ENCODE measurements at regions not wholly inside any gene's neighbourhood (a gene's known extent, or its start where the extent isn't known, plus 50 kb on each side); places are given as distances from the start of the nearest gene placed in this dataset.

DNA sequence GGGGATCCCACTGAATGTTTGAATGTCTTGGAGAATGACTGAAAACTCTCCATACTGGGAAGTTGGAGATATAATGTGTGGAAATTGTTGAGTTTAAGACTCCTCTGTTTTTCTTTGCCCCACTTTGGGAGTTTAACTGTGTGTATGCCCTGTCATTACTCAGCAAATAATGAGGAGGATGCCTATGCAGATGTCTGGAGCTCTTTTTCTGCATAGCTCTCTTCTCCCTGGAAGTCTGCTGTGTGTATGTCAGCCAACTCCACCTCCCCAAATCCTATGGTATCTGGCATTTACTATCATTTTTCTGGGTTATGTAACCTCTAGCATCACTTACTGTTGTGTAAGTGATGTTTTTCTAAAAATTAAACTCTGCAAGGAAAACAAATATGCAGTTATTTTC, 122.2 kb downstream of the ANKRD7 start:
- no peak overlapping the region for H3K27ac ChIP-seq (ENCODE audit: low read depth, low read length)
- H3K9me3 ChIP-seq (ENCODE audit: control insufficient read depth, insufficient read depth, low read length): no peaks in the 10 kb centered on the region
- H3F3A ChIP-seq (ENCODE audit: control insufficient read depth, insufficient read depth): peaks cover 6% of the 10 kb centered on the region; the same call in 1 of the 2 replicates
- H3K36me3 ChIP-seq (ENCODE audit: control insufficient read depth, low read length): no peaks in the 10 kb centered on the region
- no peaks in the 10 kb centered on the region for H3K79me2 ChIP-seq (ENCODE audit: control insufficient read depth, low read length)
- peaks cover 50% of the 10 kb centered on the region for H3K4me1 ChIP-seq (ENCODE audit: control insufficient read depth, low read length)
- no peak overlapping the region for H3K4me2 ChIP-seq (ENCODE audit: low read length)
- H3K4me3 ChIP-seq (ENCODE audit: low read length): no peak overlapping the region
- H3K9me2 ChIP-seq (replicated peaks; ENCODE audit: control insufficient read depth, low read length): no peaks in the 10 kb centered on the region
- no peaks in the 10 kb centered on the region for H3K27me3 ChIP-seq (ENCODE audit: control insufficient read depth, low read length)
- TF ChIP-seq, protein P1, sequence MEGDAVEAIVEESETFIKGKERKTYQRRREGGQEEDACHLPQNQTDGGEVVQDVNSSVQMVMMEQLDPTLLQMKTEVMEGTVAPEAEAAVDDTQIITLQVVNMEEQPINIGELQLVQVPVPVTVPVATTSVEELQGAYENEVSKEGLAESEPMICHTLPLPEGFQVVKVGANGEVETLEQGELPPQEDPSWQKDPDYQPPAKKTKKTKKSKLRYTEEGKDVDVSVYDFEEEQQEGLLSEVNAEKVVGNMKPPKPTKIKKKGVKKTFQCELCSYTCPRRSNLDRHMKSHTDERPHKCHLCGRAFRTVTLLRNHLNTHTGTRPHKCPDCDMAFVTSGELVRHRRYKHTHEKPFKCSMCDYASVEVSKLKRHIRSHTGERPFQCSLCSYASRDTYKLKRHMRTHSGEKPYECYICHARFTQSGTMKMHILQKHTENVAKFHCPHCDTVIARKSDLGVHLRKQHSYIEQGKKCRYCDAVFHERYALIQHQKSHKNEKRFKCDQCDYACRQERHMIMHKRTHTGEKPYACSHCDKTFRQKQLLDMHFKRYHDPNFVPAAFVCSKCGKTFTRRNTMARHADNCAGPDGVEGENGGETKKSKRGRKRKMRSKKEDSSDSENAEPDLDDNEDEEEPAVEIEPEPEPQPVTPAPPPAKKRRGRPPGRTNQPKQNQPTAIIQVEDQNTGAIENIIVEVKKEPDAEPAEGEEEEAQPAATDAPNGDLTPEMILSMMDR (IDR thresholded peaks at IDR 0.05; ENCODE audit: low read depth, low read length, poor library complexity, severe bottlenecking): no peak
- no peak for TF ChIP-seq EZH2phosphoT487 (IDR thresholded peaks at IDR 0.05; ENCODE audit: borderline replicate concordance, low read length)
- H4K20me1 ChIP-seq (ENCODE audit: control insufficient read depth, insufficient read depth, low read depth, low read length): no peaks in the 10 kb centered on the region

DNA sequence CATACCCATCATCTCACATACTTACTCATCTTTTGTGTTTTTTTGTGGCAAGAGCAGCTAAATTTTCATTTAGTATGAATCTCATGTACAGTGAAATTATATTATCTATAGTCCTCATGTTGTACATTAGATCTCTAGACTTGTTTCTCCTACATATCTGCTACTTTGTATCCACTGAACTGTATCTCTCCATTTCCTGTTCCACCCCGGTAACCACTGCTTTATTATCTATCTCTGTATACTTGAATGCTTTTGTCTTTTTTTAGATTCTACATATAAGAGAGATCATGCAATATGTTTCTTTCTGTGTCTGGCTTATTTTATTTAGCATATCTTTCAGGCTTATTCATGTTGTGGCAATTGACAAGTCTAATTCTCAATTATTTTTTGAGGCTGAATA, 125.1 kb downstream of the ANKRD7 start:
- Histone ChIP-seq H3K79me2 (ENCODE audit: control insufficient read depth, low read length) (no peaks in the 10 kb centered on the region), H3K4me2 (ENCODE audit: low read length) (peak overlapping the region; percentile 80), H3K4me3 (ENCODE audit: low read length) (peak overlapping the region; percentile 61), H3K27ac (ENCODE audit: low read depth, low read length) (peak overlapping the region; percentile 64), H4K20me1 (ENCODE audit: control insufficient read depth, insufficient read depth, low read depth, low read length) (no peaks in the 10 kb centered on the region), H3K9me2 (replicated peaks; ENCODE audit: control insufficient read depth, low read length) (no peaks in the 10 kb centered on the region), H3K36me3 (ENCODE audit: control insufficient read depth, low read length) (no peaks in the 10 kb centered on the region), H3F3A (ENCODE audit: control insufficient read depth, insufficient read depth) (peaks cover 6% of the 10 kb centered on the region; the same call in 1 of the 2 replicates), H3K4me1 (ENCODE audit: control insufficient read depth, low read length) (peaks cover 50% of the 10 kb centered on the region), H3K27me3 (ENCODE audit: control insufficient read depth, low read length) (no peaks in the 10 kb centered on the region), H3K9me3 (ENCODE audit: control insufficient read depth, insufficient read depth, low read length) (no peaks in the 10 kb centered on the region)
- TF ChIP-seq, protein P1 (IDR thresholded peaks at IDR 0.05; ENCODE audit: low read depth, low read length, poor library complexity, severe bottlenecking): no peak
- no peak for TF ChIP-seq EZH2phosphoT487 (IDR thresholded peaks at IDR 0.05; ENCODE audit: borderline replicate concordance, low read length)

DNA sequence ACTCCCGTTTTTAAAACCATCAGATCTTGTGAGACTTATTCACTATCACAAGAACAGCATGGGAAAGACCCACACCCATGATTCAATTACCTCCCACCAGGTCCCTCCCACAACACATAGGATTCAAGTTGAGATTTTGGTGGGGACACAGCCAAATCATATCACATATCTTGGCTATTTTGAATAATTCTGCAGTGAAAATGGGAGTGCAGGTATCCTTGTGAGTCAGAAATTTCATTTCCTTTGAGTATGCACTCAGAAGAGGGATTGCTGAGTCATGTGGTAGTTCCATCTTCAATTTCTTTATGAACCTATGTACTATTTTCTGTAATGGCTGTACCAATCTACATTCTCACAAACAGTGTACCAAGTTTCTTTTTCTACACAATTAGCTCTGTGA, 125.8 kb downstream of the ANKRD7 start:
- peak overlapping the region; percentile 61 for H3K4me3 ChIP-seq (ENCODE audit: low read length)
- no peaks in the 10 kb centered on the region for H4K20me1 ChIP-seq (ENCODE audit: control insufficient read depth, insufficient read depth, low read depth, low read length)
- TF ChIP-seq, protein P1 (IDR thresholded peaks at IDR 0.05; ENCODE audit: low read depth, low read length, poor library complexity, severe bottlenecking): no peak
- TF ChIP-seq EZH2phosphoT487 (IDR thresholded peaks at IDR 0.05; ENCODE audit: borderline replicate concordance, low read length): no peak
- peak overlapping the region; percentile 64 for H3K27ac ChIP-seq (ENCODE audit: low read depth, low read length)
- no peaks in the 10 kb centered on the region for H3K36me3 ChIP-seq (ENCODE audit: control insufficient read depth, low read length)
- H3K4me2 ChIP-seq (ENCODE audit: low read length): peak overlapping the region; percentile 80
- H3K27me3 ChIP-seq (ENCODE audit: control insufficient read depth, low read length): no peaks in the 10 kb centered on the region
- H3K79me2 ChIP-seq (ENCODE audit: control insufficient read depth, low read length): no peaks in the 10 kb centered on the region
- peaks cover 50% of the 10 kb centered on the region for H3K4me1 ChIP-seq (ENCODE audit: control insufficient read depth, low read length)
- H3K9me2 ChIP-seq (replicated peaks; ENCODE audit: control insufficient read depth, low read length): no peaks in the 10 kb centered on the region
- no peaks in the 10 kb centered on the region for H3K9me3 ChIP-seq (ENCODE audit: control insufficient read depth, insufficient read depth, low read length)
- H3F3A ChIP-seq (ENCODE audit: control insufficient read depth, insufficient read depth): peaks cover 6% of the 10 kb centered on the region; the same call in 1 of the 2 replicates

Measured in DOHH2 (cell line).